AG04450 (cell line): ENCODE measurements at regions not wholly inside any gene's neighbourhood (a gene's known extent, or its start where the extent isn't known, plus 50 kb on each side); places are given as distances from the start of the nearest gene placed in this dataset.

Experiments
- CTCF ChIA-PET: fragments of 300-600, 350-600 bp; formaldehyde crosslinking; extraction: SDS; loops from one replicate; lab custom pipeline; 2022; ENCODE audit warnings: antibody characterized with exemption, inconsistent platforms; lab: Charles Lee
- POLR2A ChIA-PET: fragments of 350-600 bp; formaldehyde crosslinking; extraction: SDS; loops from one replicate; lab custom pipeline; 2021; ENCODE audit warnings: antibody characterized with exemption, inconsistent platforms; lab: Yijun Ruan, JAX
- DNase-seq: peaks from one replicate; pipeline ENCODE4 v3.0.0-alpha.2; 2011; ENCODE audit warnings: low read depth, low spot score
- H3K27ac ChIP-seq: one replicate; pipeline ENCODE4 v1.5.1; 2012; ENCODE audit warnings: low read depth, low read length, control low read depth
- H3K27me3 ChIP-seq: one replicate; pipeline ENCODE4 v1.6.0; 2012; ENCODE audit warnings: low read length; ENCODE audit not compliant: control insufficient read depth, insufficient read depth
- H3K4me3 ChIP-seq: 2 replicates; pipeline ENCODE4 v1.5.1; 2011; ENCODE audit warnings: mild to moderate bottlenecking, low read depth, low read length, control low read depth
- H3K9me3 ChIP-seq: 2 replicates; pipeline ENCODE4 v1.5.1; 2012; ENCODE audit warnings: low read length; ENCODE audit not compliant: control insufficient read depth, insufficient read depth
- CTCF ChIP-seq: IDR thresholded peaks from 2 replicates; pipeline ENCODE4 v1.5.1; 2011; ENCODE audit warnings: low read depth, low read length, control low read depth, inconsistent platforms

GRCh38 chr10:132467464-132468149 lies 70.0 kb upstream of the INPP5A start:
- POLR2A ChIA-PET, result interaction anchor here (0.6 kb wide), 1 partner anchor 180 kb away, joined by 5 read pairs; no protein-coding TSS in a partner anchor

GRCh38 chr10:132468216-132468615 lies 69.4 kb upstream of the INPP5A start:
- CTCF ChIA-PET, result no interaction called here
- POLR2A ChIA-PET, result interaction anchor here (0.6 kb wide), 1 partner anchor 179 kb away, joined by 5 read pairs; no protein-coding TSS in a partner anchor
- Histone ChIP-seq H3K27me3 (no peaks in the 10 kb centered on the region), H3K4me3 (no peak overlapping the region), H3K27ac (no peak overlapping the region), H3K9me3 (peaks cover 15% of the 10 kb centered on the region)
- DNase-seq, result no peak
- no peak for TF ChIP-seq CTCF

More at GRCh38 chr10:132467464-132468149, 70.0 kb upstream of the INPP5A start:
- Histone ChIP-seq H3K27me3 (no peaks in the 10 kb centered on the region), H3K4me3 (no peak overlapping the region), H3K27ac (no peak overlapping the region), H3K9me3 (peaks cover 15% of the 10 kb centered on the region)
- CTCF ChIA-PET, result interaction anchor here (0.5 kb wide), 1 partner anchor 24 kb away, joined by 3 read pairs; no protein-coding TSS in a partner anchor
- DNase-seq, result no peak
- no peak for TF ChIP-seq CTCF

GRCh38 chr10:132468651-132469050 lies 68.9 kb upstream of the INPP5A start:
- Histone ChIP-seq H3K4me3 (no peak overlapping the region), H3K27ac (no peak overlapping the region), H3K27me3 (no peaks in the 10 kb centered on the region), H3K9me3 (peaks cover 15% of the 10 kb centered on the region)
- no peak for TF ChIP-seq CTCF
- POLR2A ChIA-PET, result no interaction called here
- DNase-seq, result no peak
- CTCF ChIA-PET, result no interaction called here

- H3K4me3 ChIP-seq, result no peak overlapping the region
- POLR2A ChIA-PET, result no interaction called here
- CTCF ChIA-PET, result no interaction called here
- no peaks in the 10 kb centered on the region for H3K27me3 ChIP-seq
- DNase-seq, result no peak
- no peak overlapping the region for H3K27ac ChIP-seq
- no peak for TF ChIP-seq CTCF
- peaks cover 15% of the 10 kb centered on the region for H3K9me3 ChIP-seq
Observed at GRCh38 chr10:132469197-132469884, 68.2 kb upstream of the INPP5A start.

- no peak for TF ChIP-seq CTCF
- POLR2A ChIA-PET, result no interaction called here
- no peaks in the 10 kb centered on the region for H3K27me3 ChIP-seq
- CTCF ChIA-PET, result no interaction called here
- DNase-seq, result no peak
- H3K27ac ChIP-seq, result no peak overlapping the region
- H3K9me3 ChIP-seq, result peaks cover 15% of the 10 kb centered on the region
- no peak overlapping the region for H3K4me3 ChIP-seq
Observed at GRCh38 chr10:132470410-132471124, 67.0 kb upstream of the INPP5A start.
